ENCODE measurements at regions not wholly inside any gene's neighbourhood (a gene's known extent, or its start where the extent isn't known, plus 50 kb on each side); places are given as distances from the start of the nearest gene placed in this dataset.

- H3K27ac Mint-ChIP-seq: no peak overlapping the region
- TF ChIP-seq CTCF (conservative IDR thresholded peaks at IDR 0.05): no peak
- H3K4me3 Mint-ChIP-seq: no peak overlapping the region
- H3K27me3 Mint-ChIP-seq: no peaks in the 10 kb centered on the region
- no peak for DNase-seq (ENCODE audit: extremely low spot score, unreplicated experiment)
- no peaks in the 10 kb centered on the region for H3K36me3 Mint-ChIP-seq
- H3K9me3 Mint-ChIP-seq: no peaks in the 10 kb centered on the region
- H3K4me1 Mint-ChIP-seq (ENCODE audit: unreplicated experiment): no peaks in the 10 kb centered on the region
Measured at GRCh38 chr3:26081806-26082205, 291.9 kb downstream of the OXSM start.

GRCh38 chr3:26082911-26083310, 293.0 kb downstream of the OXSM start:
- Mint-ChIP-seq H3K36me3 (peaks cover 1% of the 10 kb centered on the region), H3K9me3 (peaks cover under 1% of the 10 kb centered on the region), H3K27me3 (no peaks in the 10 kb centered on the region), H3K4me3 (no peak overlapping the region), H3K27ac (no peak overlapping the region), H3K4me1 (ENCODE audit: unreplicated experiment) (no peaks in the 10 kb centered on the region)
- TF ChIP-seq CTCF (conservative IDR thresholded peaks at IDR 0.05): no peak
- DNase-seq (ENCODE audit: extremely low spot score, unreplicated experiment): no peak

GRCh38 chr3:26084629-26085028, 294.7 kb downstream of the OXSM start:
- Mint-ChIP-seq H3K27ac (no peak overlapping the region), H3K4me1 (ENCODE audit: unreplicated experiment) (no peaks in the 10 kb centered on the region), H3K36me3 (peaks cover 3% of the 10 kb centered on the region), H3K27me3 (no peaks in the 10 kb centered on the region), H3K4me3 (no peak overlapping the region), H3K9me3 (peaks cover 11% of the 10 kb centered on the region)
- no peak for DNase-seq (ENCODE audit: extremely low spot score, unreplicated experiment)
- no peak for TF ChIP-seq CTCF (conservative IDR thresholded peaks at IDR 0.05)

GRCh38 chr3:26087751-26088150, 297.9 kb downstream of the OXSM start:
- Mint-ChIP-seq H3K36me3 (peaks cover 3% of the 10 kb centered on the region), H3K9me3 (peaks cover 11% of the 10 kb centered on the region), H3K27ac (no peak overlapping the region), H3K4me1 (ENCODE audit: unreplicated experiment) (peaks cover 6% of the 10 kb centered on the region), H3K4me3 (no peak overlapping the region), H3K27me3 (no peaks in the 10 kb centered on the region)
- no peak for DNase-seq (ENCODE audit: extremely low spot score, unreplicated experiment)
- TF ChIP-seq CTCF (conservative IDR thresholded peaks at IDR 0.05): no peak

- Mint-ChIP-seq H3K9me3 (peaks cover 18% of the 10 kb centered on the region), H3K36me3 (peaks cover 3% of the 10 kb centered on the region), H3K4me3 (no peak overlapping the region), H3K27me3 (no peaks in the 10 kb centered on the region), H3K4me1 (ENCODE audit: unreplicated experiment) (peaks cover 6% of the 10 kb centered on the region), H3K27ac (no peak overlapping the region)
- DNase-seq (ENCODE audit: extremely low spot score, unreplicated experiment): no peak
- TF ChIP-seq CTCF (conservative IDR thresholded peaks at IDR 0.05): no peak
Measured at GRCh38 chr3:26089249-26089648, 299.4 kb downstream of the OXSM start.

- Mint-ChIP-seq H3K4me3 (no peak overlapping the region), H3K27ac (no peak overlapping the region), H3K9me3 (peaks cover 22% of the 10 kb centered on the region), H3K36me3 (peaks cover 7% of the 10 kb centered on the region), H3K27me3 (no peaks in the 10 kb centered on the region), H3K4me1 (ENCODE audit: unreplicated experiment) (peaks cover 6% of the 10 kb centered on the region)
- no peak for TF ChIP-seq CTCF (conservative IDR thresholded peaks at IDR 0.05)
- no peak for DNase-seq (ENCODE audit: extremely low spot score, unreplicated experiment)
Measured at GRCh38 chr3:26090589-26090988, 300.7 kb downstream of the OXSM start.

Measured in type B pancreatic cell (in vitro differentiated cells).